ENCODE measurements at regions not wholly inside any gene's neighbourhood (a gene's known extent, or its start where the extent isn't known, plus 50 kb on each side); places are given as distances from the start of the nearest gene placed in this dataset.
"Not testable (repeated sequence)": the region's sequence is repeated elsewhere in the genome, so short reads cannot be mapped to it uniquely, and the experiment has no call there.

DNA sequence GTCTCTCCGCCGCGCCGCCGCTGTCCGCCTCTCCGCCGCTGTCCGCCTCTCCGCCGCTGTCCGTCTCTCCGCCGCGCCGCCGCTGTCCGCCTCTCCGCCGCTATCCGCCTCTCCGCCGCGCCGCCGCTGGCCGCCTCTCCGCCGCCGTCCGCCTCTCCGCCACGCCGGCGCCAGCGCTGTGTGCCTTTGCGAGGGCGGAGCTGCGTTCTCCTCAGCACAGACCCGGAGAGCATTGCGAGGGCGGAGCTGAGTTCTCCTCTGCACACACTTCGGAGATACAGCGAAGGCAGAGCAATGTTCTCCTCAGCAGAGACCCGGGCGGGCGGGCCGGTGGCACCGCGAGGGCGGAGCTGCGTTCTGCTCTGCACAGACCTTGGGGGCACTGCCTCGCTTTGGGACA is 327.4 kb upstream of the PLGLB1 start:
- CTCF ChIA-PET (ENCODE audit: partially characterized antibody); H3K27me3 Mint-ChIP-seq: not testable (repeated sequence)
- peak overlapping the region in 1 of 7 donors; percentile 75 for H3K27ac Mint-ChIP-seq

DNA sequence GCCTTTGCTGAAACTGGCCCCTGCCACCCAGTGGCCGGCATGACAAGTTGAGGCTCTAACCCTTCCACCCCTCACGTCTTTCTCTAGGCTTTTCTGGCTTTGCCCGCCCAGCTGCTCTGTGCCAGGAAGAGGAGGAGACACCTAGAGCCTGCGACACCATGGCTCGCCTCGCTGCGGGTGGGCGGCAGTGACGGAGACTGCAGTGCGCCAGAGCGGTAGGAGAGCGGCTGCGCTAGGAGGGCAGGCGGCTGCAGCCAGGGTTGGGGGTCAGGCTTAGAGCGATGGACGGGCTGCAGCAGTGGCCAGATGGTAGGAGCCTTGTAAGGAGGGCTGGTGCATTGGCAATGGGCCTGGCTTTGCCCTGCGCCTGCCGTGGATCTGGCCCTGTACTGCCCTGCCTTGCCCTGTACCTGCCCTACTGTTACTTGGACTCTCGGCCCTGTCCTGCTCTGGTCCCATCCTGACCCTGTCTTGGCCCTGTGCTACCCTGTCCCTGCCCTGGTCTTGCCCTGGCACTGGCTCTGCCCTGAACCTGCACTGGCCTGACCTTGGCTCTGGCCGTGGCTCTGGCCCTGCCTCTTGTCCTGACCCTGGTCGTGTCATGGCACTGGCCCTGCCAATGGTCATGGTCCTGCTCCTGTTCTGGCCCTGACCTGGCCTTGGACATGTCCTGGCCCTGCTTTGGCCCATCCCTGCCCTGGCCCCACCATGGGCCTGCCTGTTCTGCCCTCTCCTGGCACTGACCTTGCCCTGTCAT is 330.7 kb upstream of the PLGLB1 start:
- CTCF ChIA-PET (ENCODE audit: partially characterized antibody); H3K36me3 Mint-ChIP-seq; DNase-seq; intact Hi-C loops (cut with micrococcal nuclease); H3K27me3 ChIP-seq (ENCODE audit: insufficient read depth, low read length); H3K9me3 Mint-ChIP-seq; H3K4me3 Mint-ChIP-seq; H3K36me3 ChIP-seq (ENCODE audit: insufficient read depth, low read length); H3K4me1 ChIP-seq (ENCODE audit: insufficient read depth, low read length); H3K27ac ChIP-seq (ENCODE audit: low read depth, low read length); H3K4me1 Mint-ChIP-seq; POLR2A ChIA-PET (ENCODE audit: partially characterized antibody); H3K27ac Mint-ChIP-seq; H3K4me3 ChIP-seq (ENCODE audit: low read length in 2 of 2); H3K9me3 ChIP-seq (ENCODE audit: control insufficient read depth in 1 of 2, low read length in 2 of 2); H3K27me3 Mint-ChIP-seq: not testable (repeated sequence)

More for the DNA sequence above, 327.4 kb upstream of the PLGLB1 start:
- peak overlapping the region in 3 of 8 donors; percentile 51 to 90 (median 74) for H3K4me3 Mint-ChIP-seq
- H3K27me3 ChIP-seq (ENCODE audit: insufficient read depth, low read length); H3K36me3 Mint-ChIP-seq; H3K4me3 ChIP-seq (ENCODE audit: low read length in 2 of 2); H3K4me1 Mint-ChIP-seq; H3K9me3 Mint-ChIP-seq; H3K27ac ChIP-seq (ENCODE audit: low read depth, low read length); intact Hi-C loops (cut with micrococcal nuclease); H3K36me3 ChIP-seq (ENCODE audit: insufficient read depth, low read length); POLR2A ChIA-PET (ENCODE audit: partially characterized antibody); H3K4me1 ChIP-seq (ENCODE audit: insufficient read depth, low read length); H3K9me3 ChIP-seq (ENCODE audit: control insufficient read depth in 1 of 2, low read length in 2 of 2): not testable (repeated sequence)
- peak in 2 of 5 donors; percentile 29 to 68 for DNase-seq

DNA sequence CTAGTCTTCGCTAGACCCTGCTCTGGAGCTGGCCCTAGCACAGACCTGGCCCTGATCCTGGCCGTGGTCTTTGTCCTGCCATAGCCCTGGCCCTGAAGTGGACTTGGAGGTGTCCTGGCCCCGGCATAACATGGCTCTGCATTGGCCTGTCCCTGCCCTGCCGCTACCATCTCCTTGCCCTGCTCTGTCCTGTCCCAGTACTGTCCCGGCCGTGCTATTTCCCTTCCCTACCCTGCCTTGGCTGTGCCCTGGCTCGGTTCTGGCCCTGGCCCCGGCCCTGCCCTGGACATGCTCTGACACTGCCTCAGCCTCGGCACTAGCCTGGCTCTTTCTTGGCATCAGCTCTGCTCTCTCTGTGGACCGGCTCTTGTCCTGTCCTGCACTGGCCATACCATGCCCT is 331.8 kb upstream of the PLGLB1 start:
- intact Hi-C loops (cut with micrococcal nuclease); H3K9me3 ChIP-seq (ENCODE audit: control insufficient read depth in 1 of 2, low read length in 2 of 2); CTCF ChIA-PET (ENCODE audit: partially characterized antibody); POLR2A ChIA-PET (ENCODE audit: partially characterized antibody); H3K4me3 Mint-ChIP-seq; H3K4me1 ChIP-seq (ENCODE audit: insufficient read depth, low read length); H3K4me1 Mint-ChIP-seq; H3K27me3 Mint-ChIP-seq; H3K36me3 Mint-ChIP-seq; H3K27me3 ChIP-seq (ENCODE audit: insufficient read depth, low read length); H3K27ac Mint-ChIP-seq; H3K27ac ChIP-seq (ENCODE audit: low read depth, low read length); H3K36me3 ChIP-seq (ENCODE audit: insufficient read depth, low read length); H3K9me3 Mint-ChIP-seq; DNase-seq; H3K4me3 ChIP-seq (ENCODE audit: low read length in 2 of 2): not testable (repeated sequence)

DNA sequence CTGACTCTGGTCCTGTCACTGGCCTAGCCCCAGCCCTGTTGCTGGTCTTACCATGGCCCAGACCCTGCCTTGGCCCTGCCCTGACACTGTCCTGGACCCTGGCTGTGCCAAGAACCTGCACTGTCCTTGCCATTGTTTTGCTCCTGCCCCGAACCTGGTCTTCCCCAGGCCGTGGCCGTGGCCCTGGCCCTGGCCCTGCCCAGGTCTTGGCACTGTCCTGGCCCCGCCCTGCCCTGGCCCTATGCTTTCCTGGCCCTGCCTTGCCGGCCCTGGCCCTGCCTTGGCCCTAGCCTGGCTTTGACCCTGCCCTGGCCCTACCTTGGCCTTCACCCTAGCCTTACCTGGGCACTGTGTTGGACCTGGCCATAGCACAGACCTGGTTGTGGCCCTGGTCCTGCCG is 332.5 kb upstream of the PLGLB1 start:
- H3K36me3 Mint-ChIP-seq; H3K27me3 Mint-ChIP-seq; H3K4me1 Mint-ChIP-seq; H3K4me1 ChIP-seq (ENCODE audit: insufficient read depth, low read length); DNase-seq; H3K36me3 ChIP-seq (ENCODE audit: insufficient read depth, low read length); H3K4me3 Mint-ChIP-seq; H3K27ac ChIP-seq (ENCODE audit: low read depth, low read length); CTCF ChIA-PET (ENCODE audit: partially characterized antibody); H3K9me3 Mint-ChIP-seq; H3K4me3 ChIP-seq (ENCODE audit: low read length in 2 of 2); H3K27me3 ChIP-seq (ENCODE audit: insufficient read depth, low read length); intact Hi-C loops (cut with micrococcal nuclease); H3K9me3 ChIP-seq (ENCODE audit: control insufficient read depth in 1 of 2, low read length in 2 of 2); POLR2A ChIA-PET (ENCODE audit: partially characterized antibody); H3K27ac Mint-ChIP-seq: not testable (repeated sequence)

DNA sequence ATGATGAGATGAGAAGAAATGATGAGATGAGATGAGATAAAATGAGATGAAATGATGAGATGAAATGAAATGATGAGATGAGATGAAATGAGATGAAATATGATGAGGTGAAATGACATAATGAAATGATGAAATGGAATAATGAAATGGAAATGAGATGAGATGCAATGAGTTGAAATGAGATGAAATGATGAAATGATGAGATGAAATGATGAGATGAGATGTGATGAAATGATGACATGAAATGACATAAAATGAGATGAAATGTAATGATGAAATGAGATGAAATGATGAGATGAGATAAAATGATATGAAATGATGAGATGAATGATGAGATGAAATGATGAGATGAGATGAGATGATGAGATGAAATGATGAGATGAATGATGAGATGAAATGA is 338.6 kb upstream of the PLGLB1 start:
- H3K27me3 ChIP-seq (ENCODE audit: insufficient read depth, low read length); DNase-seq; H3K36me3 ChIP-seq (ENCODE audit: insufficient read depth, low read length); H3K4me3 Mint-ChIP-seq; H3K27ac Mint-ChIP-seq; POLR2A ChIA-PET (ENCODE audit: partially characterized antibody); H3K4me1 ChIP-seq (ENCODE audit: insufficient read depth, low read length); H3K9me3 ChIP-seq (ENCODE audit: control insufficient read depth in 1 of 2, low read length in 2 of 2); intact Hi-C loops (cut with micrococcal nuclease); H3K4me3 ChIP-seq (ENCODE audit: low read length in 2 of 2); H3K4me1 Mint-ChIP-seq; H3K36me3 Mint-ChIP-seq; H3K9me3 Mint-ChIP-seq; CTCF ChIA-PET (ENCODE audit: partially characterized antibody); H3K27me3 Mint-ChIP-seq; H3K27ac ChIP-seq (ENCODE audit: low read depth, low read length): not testable (repeated sequence)

DNA sequence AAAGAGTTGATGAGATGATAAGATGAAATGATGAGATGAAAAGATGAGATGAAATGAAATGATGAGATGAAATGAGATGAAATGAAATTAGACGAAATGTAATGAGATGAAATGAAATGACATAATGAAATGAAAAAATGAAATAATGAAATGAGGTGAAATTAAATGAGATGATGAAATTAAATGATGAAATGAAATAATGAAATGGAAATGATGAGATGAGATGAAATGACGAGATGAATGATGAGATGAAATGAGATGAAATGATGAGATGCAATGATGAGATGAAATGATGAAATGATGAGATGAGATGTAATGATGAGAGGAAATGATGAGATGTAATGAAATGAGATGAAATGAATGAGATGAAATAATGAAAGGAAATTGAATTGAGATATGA is 339.3 kb upstream of the PLGLB1 start:
- H3K27me3 ChIP-seq (ENCODE audit: insufficient read depth, low read length); H3K27me3 Mint-ChIP-seq; H3K4me3 ChIP-seq (ENCODE audit: low read length in 2 of 2); POLR2A ChIA-PET (ENCODE audit: partially characterized antibody); H3K36me3 ChIP-seq (ENCODE audit: insufficient read depth, low read length); H3K9me3 ChIP-seq (ENCODE audit: control insufficient read depth in 1 of 2, low read length in 2 of 2); intact Hi-C loops (cut with micrococcal nuclease); H3K27ac Mint-ChIP-seq; H3K4me1 ChIP-seq (ENCODE audit: insufficient read depth, low read length); H3K36me3 Mint-ChIP-seq; CTCF ChIA-PET (ENCODE audit: partially characterized antibody); H3K4me3 Mint-ChIP-seq; H3K9me3 Mint-ChIP-seq; H3K27ac ChIP-seq (ENCODE audit: low read depth, low read length); DNase-seq; H3K4me1 Mint-ChIP-seq: not testable (repeated sequence)

DNA sequence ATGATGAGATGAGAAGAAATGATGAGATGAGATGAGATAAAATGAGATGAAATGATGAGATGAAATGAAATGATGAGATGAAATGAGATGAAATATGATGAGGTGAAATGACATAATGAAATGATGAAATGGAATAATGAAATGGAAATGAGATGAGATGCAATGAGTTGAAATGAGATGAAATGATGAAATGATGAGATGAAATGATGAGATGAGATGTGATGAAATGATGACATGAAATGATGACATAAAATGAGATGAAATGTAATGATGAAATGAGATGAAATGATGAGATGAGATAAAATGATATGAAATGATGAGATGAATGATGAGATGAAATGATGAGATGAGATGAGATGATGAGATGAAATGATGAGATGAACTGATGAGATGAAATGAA is 340.2 kb upstream of the PLGLB1 start:
- H3K36me3 ChIP-seq (ENCODE audit: insufficient read depth, low read length); H3K4me1 ChIP-seq (ENCODE audit: insufficient read depth, low read length); H3K36me3 Mint-ChIP-seq; DNase-seq; H3K4me3 Mint-ChIP-seq; POLR2A ChIA-PET (ENCODE audit: partially characterized antibody); H3K27ac ChIP-seq (ENCODE audit: low read depth, low read length); H3K9me3 ChIP-seq (ENCODE audit: control insufficient read depth in 1 of 2, low read length in 2 of 2); intact Hi-C loops (cut with micrococcal nuclease); H3K4me3 ChIP-seq (ENCODE audit: low read length in 2 of 2); H3K27me3 ChIP-seq (ENCODE audit: insufficient read depth, low read length); CTCF ChIA-PET (ENCODE audit: partially characterized antibody); H3K27ac Mint-ChIP-seq; H3K9me3 Mint-ChIP-seq; H3K27me3 Mint-ChIP-seq; H3K4me1 Mint-ChIP-seq: not testable (repeated sequence)

DNA sequence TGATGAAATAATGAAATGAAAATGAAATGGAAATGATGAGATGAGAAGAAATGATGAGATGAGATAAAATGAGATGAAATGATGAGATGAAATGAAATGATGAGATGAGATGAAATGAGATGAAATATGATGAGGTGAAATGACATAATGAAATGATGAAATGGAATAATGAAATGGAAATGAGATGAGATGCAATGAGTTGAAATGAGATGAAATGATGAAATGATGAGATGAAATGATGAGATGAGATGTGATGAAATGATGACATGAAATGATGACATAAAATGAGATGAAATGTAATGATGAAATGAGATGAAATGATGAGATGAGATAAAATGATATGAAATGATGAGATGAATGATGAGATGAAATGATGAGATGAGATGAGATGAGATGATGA is 342.7 kb upstream of the PLGLB1 start:
- H3K27me3 Mint-ChIP-seq; H3K27me3 ChIP-seq (ENCODE audit: insufficient read depth, low read length); H3K36me3 Mint-ChIP-seq; H3K4me1 Mint-ChIP-seq; POLR2A ChIA-PET (ENCODE audit: partially characterized antibody); CTCF ChIA-PET (ENCODE audit: partially characterized antibody); H3K36me3 ChIP-seq (ENCODE audit: insufficient read depth, low read length); H3K4me3 ChIP-seq (ENCODE audit: low read length in 2 of 2); H3K27ac ChIP-seq (ENCODE audit: low read depth, low read length); H3K27ac Mint-ChIP-seq; H3K4me1 ChIP-seq (ENCODE audit: insufficient read depth, low read length); DNase-seq; H3K9me3 ChIP-seq (ENCODE audit: control insufficient read depth in 1 of 2, low read length in 2 of 2); H3K9me3 Mint-ChIP-seq; intact Hi-C loops (cut with micrococcal nuclease); H3K4me3 Mint-ChIP-seq: not testable (repeated sequence)
